ENCODE measurements at regions not wholly inside any gene's neighbourhood (a gene's known extent, or its start where the extent isn't known, plus 50 kb on each side); places are given as distances from the start of the nearest gene placed in this dataset.

DNA sequence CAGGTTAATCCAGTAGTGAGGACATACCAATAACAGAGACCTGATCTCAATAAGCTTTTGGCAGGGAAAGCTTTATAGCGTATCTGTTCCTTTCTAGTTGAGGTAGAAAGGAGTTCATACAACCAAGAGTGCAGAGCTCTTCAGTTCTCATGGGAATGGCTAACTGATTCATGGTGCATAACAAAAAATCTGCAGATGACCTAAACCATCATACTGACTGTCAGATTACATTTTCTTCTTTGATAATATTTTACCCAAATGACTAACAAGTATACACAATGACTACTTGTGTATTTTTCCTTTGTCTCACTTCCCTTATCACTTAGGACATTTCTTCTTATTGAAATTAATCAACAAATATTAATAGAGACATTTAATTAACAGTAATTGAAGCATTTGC, 140.0 kb upstream of the SERTAD2 start:
- TF ChIP-seq, protein P1, sequence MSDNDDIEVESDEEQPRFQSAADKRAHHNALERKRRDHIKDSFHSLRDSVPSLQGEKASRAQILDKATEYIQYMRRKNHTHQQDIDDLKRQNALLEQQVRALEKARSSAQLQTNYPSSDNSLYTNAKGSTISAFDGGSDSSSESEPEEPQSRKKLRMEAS (IDR thresholded peaks at IDR 0.05): no peak
- TF ChIP-seq POLR2AphosphoS5 (IDR thresholded peaks at IDR 0.05; ENCODE audit: low read depth, low read length): no peak

All from H1 (cell line).